Endodermal cell (in vitro differentiated cells): ENCODE measurements at regions not wholly inside any gene's neighbourhood (a gene's known extent, or its start where the extent isn't known, plus 50 kb on each side); places are given as distances from the start of the nearest gene placed in this dataset.
"Not testable (repeated sequence)": the region's sequence is repeated elsewhere in the genome, so short reads cannot be mapped to it uniquely, and the experiment has no call there.

Source experiments
- DNase-seq: peaks from one replicate; pipeline ENCODE4 v3.0.0-alpha.2; 2017
- H3K27ac ChIP-seq: 2 replicates; pipeline ENCODE4 v1.5.1; 2013; ENCODE audit warnings: mild to moderate bottlenecking, low read depth, low read length, moderate library complexity
- H3K27me3 ChIP-seq: 2 replicates; pipeline ENCODE4 v1.6.1; 2013; ENCODE audit warnings: mild to moderate bottlenecking, low read length, moderate library complexity; ENCODE audit not compliant: insufficient read depth, control insufficient read depth, poor library complexity, severe bottlenecking
- H3K36me3 ChIP-seq: 2 replicates; pipeline ENCODE4 v1.7.0; 2013; ENCODE audit warnings: mild to moderate bottlenecking, low read length, moderate library complexity; ENCODE audit not compliant: control insufficient read depth, insufficient read depth
- H3K4me1 ChIP-seq: one replicate; pipeline ENCODE4 v1.7.0; 2013; ENCODE audit warnings: low read length; ENCODE audit not compliant: control insufficient read depth, insufficient read depth
- H3K4me3 ChIP-seq: 2 replicates; pipeline ENCODE4 v1.5.1; 2013; ENCODE audit warnings: mild to moderate bottlenecking, low read length, moderate library complexity
- H3K9ac ChIP-seq: 2 replicates; pipeline ENCODE4 v1.6.1; 2013; ENCODE audit warnings: mild to moderate bottlenecking, low read length, moderate library complexity; ENCODE audit not compliant: poor library complexity, severe bottlenecking; ENCODE audit errors: extremely low read depth
- H3K9me3 ChIP-seq: 2 replicates; pipeline ENCODE4 v1.6.1; 2013; ENCODE audit warnings: mild to moderate bottlenecking, low read length, moderate library complexity; ENCODE audit not compliant: control insufficient read depth
- H3K27ac Mint-ChIP-seq: 2 replicates; pipeline ENCODE4 v1.8.0; 2020; ENCODE audit warnings: mixed read lengths
- H3K27me3 Mint-ChIP-seq: 2 replicates; pipeline ENCODE4 v1.8.0; 2021; ENCODE audit warnings: mild to moderate bottlenecking, mixed read lengths; ENCODE audit not compliant: insufficient read depth
- H3K36me3 Mint-ChIP-seq: 2 replicates; pipeline ENCODE4 v1.8.0; 2020; ENCODE audit warnings: low read depth, mixed read lengths
- H3K4me1 Mint-ChIP-seq: 2 replicates; pipeline ENCODE4 v1.8.0; 2020; ENCODE audit warnings: mixed read lengths
- H3K4me3 Mint-ChIP-seq: 2 replicates; pipeline ENCODE4 v1.8.0; 2020; ENCODE audit warnings: mild to moderate bottlenecking, moderate library complexity, mixed read lengths
- H3K9me3 Mint-ChIP-seq: 2 replicates; pipeline ENCODE4 v1.8.0; 2020; ENCODE audit warnings: mild to moderate bottlenecking, mixed read lengths
- WGBS, 2 experiments: methylation state at CpG; one replicate each; pipeline versions ENCODE4 v1.1.5 to v1.1.7; 2013; ENCODE audit warnings: missing lambda C conversion rate in 2 of 2, mixed read lengths in 1 of 2; ENCODE audit not compliant: insufficient coverage in 1 of 2, insufficient read length in 1 of 2; 5-methylcytosine and 5-hydroxymethylcytosine counted together
- TF ChIP-seq, protein P1 (sequence below): fragments of 200-600 bp; sonication (generic); conservative IDR thresholded peaks from 2 replicates; pipeline ENCODE4 v1.5.0; 2021; ENCODE audit warnings: antibody characterized with exemption, mild to moderate bottlenecking

DNA sequence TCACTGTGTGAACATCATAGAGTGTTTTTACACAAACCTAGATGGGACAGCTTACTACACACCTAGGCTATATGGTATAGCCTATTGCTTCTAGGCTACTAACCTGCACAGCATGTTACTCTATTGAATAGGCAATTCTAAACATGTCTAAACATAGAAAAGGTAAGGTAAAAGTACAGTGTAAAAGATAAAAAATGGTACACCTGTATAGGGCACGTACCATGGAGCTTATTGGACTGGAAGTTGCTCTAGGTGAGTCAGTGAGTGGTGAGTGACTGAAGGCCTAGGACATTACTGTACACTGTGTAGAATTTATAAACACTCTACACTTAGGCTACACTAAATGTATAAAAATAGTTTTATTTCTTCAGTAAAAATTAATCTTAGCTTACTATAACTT lies 182.0 kb upstream of the THSD7A start:
- Histone ChIP-seq H3K4me3 (no peak overlapping the region), H3K9me3 (no peaks in the 10 kb centered on the region), H3K27ac (no peak overlapping the region), H3K4me1 (no peaks in the 10 kb centered on the region), H3K36me3 (no peaks in the 10 kb centered on the region), H3K27me3 (no peaks in the 10 kb centered on the region), H3K9ac (no peak overlapping the region)
- Mint-ChIP-seq H3K4me1 (peaks cover 4% of the 10 kb centered on the region), H3K27ac (no peak overlapping the region), H3K27me3 (no peaks in the 10 kb centered on the region), H3K4me3 (no peak overlapping the region), H3K9me3 (no peaks in the 10 kb centered on the region), H3K36me3 (no peaks in the 10 kb centered on the region)
- WGBS, 2 experiments, result 91% methylated on average over 1 of the region's 1 CpG; no CpG with 5 or more reads in 1 of the 2 experiments
- DNase-seq, result no peak
- TF ChIP-seq, protein P1, sequence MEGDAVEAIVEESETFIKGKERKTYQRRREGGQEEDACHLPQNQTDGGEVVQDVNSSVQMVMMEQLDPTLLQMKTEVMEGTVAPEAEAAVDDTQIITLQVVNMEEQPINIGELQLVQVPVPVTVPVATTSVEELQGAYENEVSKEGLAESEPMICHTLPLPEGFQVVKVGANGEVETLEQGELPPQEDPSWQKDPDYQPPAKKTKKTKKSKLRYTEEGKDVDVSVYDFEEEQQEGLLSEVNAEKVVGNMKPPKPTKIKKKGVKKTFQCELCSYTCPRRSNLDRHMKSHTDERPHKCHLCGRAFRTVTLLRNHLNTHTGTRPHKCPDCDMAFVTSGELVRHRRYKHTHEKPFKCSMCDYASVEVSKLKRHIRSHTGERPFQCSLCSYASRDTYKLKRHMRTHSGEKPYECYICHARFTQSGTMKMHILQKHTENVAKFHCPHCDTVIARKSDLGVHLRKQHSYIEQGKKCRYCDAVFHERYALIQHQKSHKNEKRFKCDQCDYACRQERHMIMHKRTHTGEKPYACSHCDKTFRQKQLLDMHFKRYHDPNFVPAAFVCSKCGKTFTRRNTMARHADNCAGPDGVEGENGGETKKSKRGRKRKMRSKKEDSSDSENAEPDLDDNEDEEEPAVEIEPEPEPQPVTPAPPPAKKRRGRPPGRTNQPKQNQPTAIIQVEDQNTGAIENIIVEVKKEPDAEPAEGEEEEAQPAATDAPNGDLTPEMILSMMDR, result no peak

DNA sequence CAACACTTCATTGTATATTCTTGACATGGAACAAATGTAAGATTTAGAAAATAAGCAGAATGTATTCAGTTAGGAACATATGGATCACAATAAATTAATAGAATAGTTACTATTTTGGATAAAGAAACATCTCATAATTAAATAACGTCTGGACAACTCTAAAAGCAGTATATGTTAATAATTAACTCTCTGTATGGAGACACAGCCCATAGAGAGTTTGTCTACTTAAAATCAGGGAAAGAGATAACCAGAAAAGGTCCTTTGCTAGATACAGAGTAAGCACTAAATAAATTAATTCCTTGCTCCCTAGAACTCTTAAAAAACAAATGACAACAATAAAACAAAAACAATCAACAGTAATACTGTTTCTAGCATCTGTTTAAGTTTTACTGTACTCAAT lies 184.4 kb upstream of the THSD7A start:
- Mint-ChIP-seq H3K27ac (no peak overlapping the region), H3K27me3 (no peaks in the 10 kb centered on the region), H3K36me3 (no peaks in the 10 kb centered on the region), H3K4me1 (no peaks in the 10 kb centered on the region), H3K4me3 (no peak overlapping the region), H3K9me3 (no peaks in the 10 kb centered on the region)
- no peak overlapping the region for H3K4me3 ChIP-seq
- 100% methylated on average over 1 of the region's 1 CpG; no CpG with 5 or more reads in 1 of the 2 experiments for WGBS, 2 experiments
- no peaks in the 10 kb centered on the region for H3K9me3 ChIP-seq
- H3K9ac ChIP-seq, result no peak overlapping the region
- no peak for DNase-seq
- no peaks in the 10 kb centered on the region for H3K27me3 ChIP-seq
- no peak overlapping the region for H3K27ac ChIP-seq
- no peaks in the 10 kb centered on the region for H3K4me1 ChIP-seq
- H3K36me3 ChIP-seq, result no peaks in the 10 kb centered on the region
- TF ChIP-seq, protein P1, result no peak

DNA sequence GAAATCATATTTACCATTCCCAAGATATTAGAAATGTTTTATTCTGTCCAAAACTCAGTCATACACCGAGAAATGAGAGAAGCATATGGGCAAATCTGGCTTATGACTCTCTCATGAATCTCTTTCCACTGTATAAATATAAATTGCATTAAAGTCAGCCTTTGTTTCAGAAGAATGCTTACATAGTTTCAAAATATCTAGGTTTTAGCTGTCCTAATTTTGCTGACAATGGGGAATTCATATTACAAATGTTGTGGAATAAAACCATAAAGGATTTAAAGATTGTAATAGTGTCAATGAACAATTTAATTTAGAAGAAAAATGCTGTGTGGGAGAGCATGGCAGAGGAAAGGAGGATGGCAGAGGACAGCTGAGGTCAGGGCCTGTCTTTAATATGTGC lies 185.0 kb upstream of the THSD7A start:
- H3K36me3 ChIP-seq, result no peaks in the 10 kb centered on the region
- H3K27ac ChIP-seq, result no peak overlapping the region
- no peak overlapping the region for H3K9ac ChIP-seq
- no peaks in the 10 kb centered on the region for H3K9me3 ChIP-seq
- Mint-ChIP-seq H3K27ac (no peak overlapping the region), H3K36me3 (no peaks in the 10 kb centered on the region), H3K27me3 (no peaks in the 10 kb centered on the region), H3K4me1 (no peaks in the 10 kb centered on the region), H3K9me3 (no peaks in the 10 kb centered on the region), H3K4me3 (no peak overlapping the region)
- 81% methylated on average over 1 of the region's 1 CpG; no CpG with 5 or more reads in 1 of the 2 experiments for WGBS, 2 experiments
- no peaks in the 10 kb centered on the region for H3K4me1 ChIP-seq
- TF ChIP-seq, protein P1, result no peak
- no peaks in the 10 kb centered on the region for H3K27me3 ChIP-seq
- H3K4me3 ChIP-seq, result no peak overlapping the region
- no peak for DNase-seq

DNA sequence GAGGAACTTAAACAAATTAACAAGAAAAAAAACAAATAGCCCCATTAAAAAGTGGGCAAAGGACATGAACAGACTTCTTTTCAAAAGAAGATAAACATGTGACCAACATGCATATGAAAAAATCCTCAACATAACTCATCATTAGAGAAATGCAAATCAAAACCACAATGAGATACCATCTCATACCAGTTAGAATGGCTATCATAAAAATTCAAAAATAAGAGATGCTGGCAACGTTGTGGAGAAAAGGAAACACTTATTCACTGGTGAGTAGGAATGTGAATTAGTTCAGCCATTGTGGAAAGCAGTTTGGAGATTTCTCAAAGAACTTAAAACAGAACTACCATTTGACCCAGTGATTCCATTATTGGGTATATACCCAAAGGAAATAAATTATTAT lies 189.1 kb upstream of the TMEM106B start:
- H3K4me3 Mint-ChIP-seq, result not testable (repeated sequence)

More for the DNA sequence above, 189.1 kb upstream of the TMEM106B start:
- not testable (repeated sequence) for H3K4me3 ChIP-seq, H3K27ac Mint-ChIP-seq, H3K4me1 ChIP-seq, H3K27me3 ChIP-seq, H3K9ac ChIP-seq, H3K27ac ChIP-seq, H3K27me3 Mint-ChIP-seq, DNase-seq, H3K4me1 Mint-ChIP-seq, H3K36me3 ChIP-seq, H3K36me3 Mint-ChIP-seq, H3K9me3 ChIP-seq, H3K9me3 Mint-ChIP-seq
- WGBS, 2 experiments, result 82% methylated on average over 1 of the region's 1 CpG; no CpG with 5 or more reads in 1 of the 2 experiments
